ENCODE measurements at regions not wholly inside any gene's neighbourhood (a gene's known extent, or its start where the extent isn't known, plus 50 kb on each side); places are given as distances from the start of the nearest gene placed in this dataset.
"Not testable (repeated sequence)": the region's sequence is repeated elsewhere in the genome, so short reads cannot be mapped to it uniquely, and the experiment has no call there.

- no peak for DNase-seq
These were observed 114.2 kb upstream of the MAN2A1 start for GRCh38 chr5:109575506-109575905.

GRCh38 chr5:109574985-109575384, 114.7 kb upstream of the MAN2A1 start:
- no peak for DNase-seq

GRCh38 chr5:109573766-109574165, 116.0 kb upstream of the MAN2A1 start:
- no peak for DNase-seq

- DNase-seq: no peak
These were observed 116.5 kb upstream of the MAN2A1 start for GRCh38 chr5:109573256-109573655.

- no peak for DNase-seq
These were observed 117.9 kb upstream of the MAN2A1 start for GRCh38 chr5:109571785-109572184.

- no peak for DNase-seq
These were observed 119.3 kb upstream of the MAN2A1 start for GRCh38 chr5:109570362-109570874.

- DNase-seq: no peak
These were observed 122.2 kb upstream of the MAN2A1 start for GRCh38 chr5:109567374-109568044.

GRCh38 chr5:109566361-109566760, 123.4 kb upstream of the MAN2A1 start:
- no peak for DNase-seq

- DNase-seq: no peak
These were observed 126.0 kb upstream of the MAN2A1 start for GRCh38 chr5:109563739-109564138.

GRCh38 chr5:109563189-109563588, 126.5 kb upstream of the MAN2A1 start:
- no peak for DNase-seq

GRCh38 chr5:109562441-109562840, 127.3 kb upstream of the MAN2A1 start:
- no peak for DNase-seq

- no peak for DNase-seq
These were observed 128.3 kb upstream of the MAN2A1 start for GRCh38 chr5:109561447-109561846.

- no peak for DNase-seq
These were observed 129.2 kb upstream of the MAN2A1 start for GRCh38 chr5:109560554-109560953.

GRCh38 chr5:109558952-109559351, 130.8 kb upstream of the MAN2A1 start:
- DNase-seq: no peak

- no peak for DNase-seq
These were observed 131.4 kb upstream of the MAN2A1 start for GRCh38 chr5:109558364-109558763.

- DNase-seq: no peak
These were observed 135.9 kb upstream of the MAN2A1 start for GRCh38 chr5:109553846-109554245.

GRCh38 chr5:109551234-109551633, 138.5 kb upstream of the MAN2A1 start:
- not testable (repeated sequence) for DNase-seq

GRCh38 chr5:109550077-109550476, 139.7 kb upstream of the MAN2A1 start:
- DNase-seq: no peak

GRCh38 chr5:109546461-109546860, 136.7 kb upstream of the PJA2 start:
- no peak for DNase-seq

GRCh38 chr5:109544873-109545272, 135.1 kb upstream of the PJA2 start:
- DNase-seq: not testable (repeated sequence)

- not testable (repeated sequence) for DNase-seq
These were observed 128.9 kb upstream of the PJA2 start for GRCh38 chr5:109538692-109539091.

- not testable (repeated sequence) for DNase-seq
These were observed 125.3 kb upstream of the PJA2 start for GRCh38 chr5:109535090-109535489.

- no peak for DNase-seq
These were observed 124.0 kb upstream of the PJA2 start for GRCh38 chr5:109533751-109534272.

Data from hypothalamus (tissue), 51 donors.